ENCODE measurements at regions not wholly inside any gene's neighbourhood (a gene's known extent, or its start where the extent isn't known, plus 50 kb on each side); places are given as distances from the start of the nearest gene placed in this dataset.

- TF ChIP-seq ZNF274 (IDR thresholded peaks at IDR 0.05; ENCODE audit: low read depth, low read length): no peak
- no peak for TF ChIP-seq YY1 (IDR thresholded peaks at IDR 0.05; ENCODE audit: insufficient read depth, insufficient read length)
Measured at GRCh38 chr12:89084751-89085150, 267.6 kb downstream of the DUSP6 start.
